DND-41 (cell line): ENCODE measurements at regions not wholly inside any gene's neighbourhood (a gene's known extent, or its start where the extent isn't known, plus 50 kb on each side); places are given as distances from the start of the nearest gene placed in this dataset.

Experiments
- EZH2 ChIP-seq: IDR thresholded peaks from 3 replicates; pipeline ENCODE4 v1.6.1; 2012; ENCODE audit warnings: borderline replicate concordance, low read depth, mild to moderate bottlenecking, moderate library complexity, low read length, inconsistent platforms; ENCODE audit not compliant: severe bottlenecking
- TF ChIP-seq, protein P1 (sequence below): IDR thresholded peaks from 2 replicates; pipeline ENCODE4 v1.5.1; 2012; ENCODE audit warnings: borderline replicate concordance, low read length, moderate library complexity, mild to moderate bottlenecking; ENCODE audit not compliant: poor library complexity, severe bottlenecking; ENCODE audit errors: extremely low read depth

- TF ChIP-seq, protein P1, sequence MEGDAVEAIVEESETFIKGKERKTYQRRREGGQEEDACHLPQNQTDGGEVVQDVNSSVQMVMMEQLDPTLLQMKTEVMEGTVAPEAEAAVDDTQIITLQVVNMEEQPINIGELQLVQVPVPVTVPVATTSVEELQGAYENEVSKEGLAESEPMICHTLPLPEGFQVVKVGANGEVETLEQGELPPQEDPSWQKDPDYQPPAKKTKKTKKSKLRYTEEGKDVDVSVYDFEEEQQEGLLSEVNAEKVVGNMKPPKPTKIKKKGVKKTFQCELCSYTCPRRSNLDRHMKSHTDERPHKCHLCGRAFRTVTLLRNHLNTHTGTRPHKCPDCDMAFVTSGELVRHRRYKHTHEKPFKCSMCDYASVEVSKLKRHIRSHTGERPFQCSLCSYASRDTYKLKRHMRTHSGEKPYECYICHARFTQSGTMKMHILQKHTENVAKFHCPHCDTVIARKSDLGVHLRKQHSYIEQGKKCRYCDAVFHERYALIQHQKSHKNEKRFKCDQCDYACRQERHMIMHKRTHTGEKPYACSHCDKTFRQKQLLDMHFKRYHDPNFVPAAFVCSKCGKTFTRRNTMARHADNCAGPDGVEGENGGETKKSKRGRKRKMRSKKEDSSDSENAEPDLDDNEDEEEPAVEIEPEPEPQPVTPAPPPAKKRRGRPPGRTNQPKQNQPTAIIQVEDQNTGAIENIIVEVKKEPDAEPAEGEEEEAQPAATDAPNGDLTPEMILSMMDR: no peak
- TF ChIP-seq EZH2: no peak
Measured at GRCh38 chr10:8726084-8726778, 671.7 kb downstream of the GATA3 start.
